Activated CD4-positive, alpha-beta T cell treated with anti-CD3 and anti-CD28 coated beads, Interleukin-2, amount 50 U/mL, for 24 hours (primary cell): ENCODE measurements at regions not wholly inside any gene's neighbourhood (a gene's known extent, or its start where the extent isn't known, plus 50 kb on each side); places are given as distances from the start of the nearest gene placed in this dataset.

ENCODE experiments used
- DNase-seq, 2 donors: peaks; one replicate each; pipeline ENCODE4 v3.0.0-alpha.2; 2020; ENCODE audit warnings: low read depth in 1 of 2, low spot score in 1 of 2

DNA sequence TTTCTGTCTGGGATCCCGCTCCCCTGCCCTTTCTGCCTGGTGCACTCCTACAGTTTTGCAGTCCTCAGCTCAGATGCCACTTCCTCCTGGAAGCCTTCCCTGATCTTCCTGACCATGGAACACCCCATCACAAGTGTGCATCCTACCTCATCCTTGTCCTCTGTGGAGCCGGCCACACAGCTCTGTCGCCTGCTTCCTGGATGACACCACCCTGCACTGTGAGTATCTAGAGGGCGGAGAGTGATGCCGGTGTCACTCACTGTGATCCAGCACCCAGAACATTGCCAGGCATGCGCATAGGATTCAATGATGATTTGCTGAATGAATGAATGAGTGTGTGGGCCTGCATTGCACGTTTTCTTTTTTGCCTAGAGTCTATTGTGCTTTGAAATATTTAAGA is 529.9 kb downstream of the TCERG1L start:
- no peak for DNase-seq

DNA sequence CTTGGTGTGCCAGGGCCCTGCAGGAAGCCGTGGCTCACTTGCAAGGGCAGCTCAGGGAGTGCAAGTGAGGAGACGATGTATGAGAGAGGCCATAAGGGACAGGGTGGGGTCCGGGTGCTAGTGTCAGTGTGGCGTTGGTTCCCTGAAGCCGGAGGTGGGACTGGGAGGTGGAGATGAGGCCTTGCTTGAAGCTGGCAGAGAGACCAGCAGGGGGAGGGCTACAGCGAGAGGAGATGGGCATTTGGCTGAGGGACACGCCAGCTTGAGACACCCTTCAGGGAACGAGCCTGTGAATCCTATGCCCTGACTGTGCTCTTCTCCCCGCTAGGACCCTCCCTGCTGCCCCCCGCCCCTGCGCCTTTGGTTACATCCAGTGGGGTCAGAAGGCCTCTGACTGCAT is 529.1 kb downstream of the TCERG1L start:
- no peak for DNase-seq

GRCh38 chr10:130784326-130784725 is 527.2 kb downstream of the TCERG1L start:
- no peak for DNase-seq

- no peak for DNase-seq
These were observed 525.1 kb downstream of the TCERG1L start for GRCh38 chr10:130786365-130786966.

GRCh38 chr10:130787243-130787642 is 524.3 kb downstream of the TCERG1L start:
- no peak for DNase-seq

GRCh38 chr10:130787821-130788220 is 523.7 kb downstream of the TCERG1L start:
- no peak for DNase-seq

DNA sequence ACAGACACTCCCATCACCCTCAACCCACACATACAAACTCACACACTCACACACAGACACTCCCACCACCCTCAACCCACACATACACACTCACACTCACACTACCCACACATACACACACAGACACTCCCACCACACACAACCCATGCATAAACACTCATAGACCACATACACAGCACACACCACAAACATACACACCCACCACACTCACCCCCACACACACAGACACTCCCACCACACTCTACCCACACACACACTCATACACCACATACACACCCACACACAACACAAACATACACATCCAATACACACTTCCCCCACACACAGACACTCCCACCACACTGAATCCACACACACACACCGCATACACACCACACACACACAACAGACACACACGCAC is 521.2 kb downstream of the TCERG1L start:
- no peak for DNase-seq

GRCh38 chr10:130792096-130792845 is 519.2 kb downstream of the TCERG1L start:
- DNase-seq: no peak

GRCh38 chr10:130795819-130796218 is 515.7 kb downstream of the TCERG1L start:
- no peak for DNase-seq

DNA sequence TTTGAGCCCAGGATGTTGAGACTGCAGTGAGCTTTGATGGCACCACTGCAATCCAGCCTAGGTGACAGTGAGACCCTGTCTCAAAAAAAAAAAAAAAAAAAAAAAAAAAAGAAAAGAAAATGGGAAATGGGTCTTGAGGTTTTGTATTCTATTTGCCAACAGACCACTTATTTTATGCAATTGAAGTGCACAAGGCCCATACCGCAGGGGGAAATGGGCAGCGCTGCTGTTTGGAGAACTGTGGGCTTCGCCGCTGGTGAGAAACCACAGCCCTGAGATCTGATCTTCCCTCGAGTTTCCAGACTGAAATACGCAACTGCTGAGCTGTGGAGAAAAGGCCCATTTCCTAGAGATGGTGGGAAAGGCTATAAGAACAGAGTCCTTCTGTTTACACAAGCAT is 512.0 kb downstream of the TCERG1L start:
- no peak for DNase-seq

- no peak for DNase-seq
These were observed 511.2 kb downstream of the TCERG1L start for GRCh38 chr10:130800281-130800680.

DNA sequence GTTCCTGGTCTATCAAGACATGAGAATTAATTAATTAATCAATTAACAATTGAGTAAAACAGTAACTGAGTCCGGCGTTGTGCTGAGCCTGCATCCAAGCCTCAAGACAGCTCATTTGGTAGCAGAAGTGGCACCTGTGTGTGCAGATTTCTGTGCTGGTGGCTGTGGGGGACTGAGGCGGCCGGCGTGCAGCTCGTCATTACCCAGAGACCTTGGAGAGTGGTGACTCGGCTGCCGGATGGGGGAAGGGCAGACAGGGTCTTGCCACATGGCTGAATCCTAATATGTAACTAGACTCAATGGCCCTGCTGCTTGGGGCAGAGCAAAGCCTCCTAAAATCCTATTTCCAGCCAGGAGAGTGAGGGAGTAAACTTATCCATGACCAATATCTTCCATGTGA is 510.2 kb downstream of the TCERG1L start:
- DNase-seq: no peak

- no peak for DNase-seq
These were observed 509.7 kb downstream of the TCERG1L start for GRCh38 chr10:130801784-130802183.

GRCh38 chr10:130802301-130802700 is 509.2 kb downstream of the TCERG1L start:
- no peak for DNase-seq

GRCh38 chr10:130804281-130804680 is 507.2 kb downstream of the TCERG1L start:
- no peak for DNase-seq

GRCh38 chr10:130804778-130805634 is 506.5 kb downstream of the TCERG1L start:
- DNase-seq: no peak

DNA sequence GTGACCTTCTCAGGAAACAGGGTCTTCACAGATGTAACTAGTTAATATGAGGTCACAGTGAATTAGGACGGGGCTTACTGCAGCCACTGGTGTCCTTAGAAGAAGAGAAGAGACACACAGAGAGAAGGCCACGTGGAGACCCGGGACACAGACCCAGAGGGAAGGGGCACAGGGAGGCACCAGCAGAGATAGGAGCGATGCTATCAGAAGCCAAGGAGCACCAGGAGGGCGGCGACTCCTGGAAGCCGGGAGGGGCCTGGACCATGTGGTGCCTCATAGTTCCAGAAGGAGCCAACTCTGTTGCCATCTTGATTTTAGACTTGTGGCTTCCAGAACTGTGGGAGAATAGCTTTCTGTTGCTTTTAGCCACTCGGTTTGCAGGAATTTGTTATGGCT is 505.9 kb downstream of the TCERG1L start:
- DNase-seq: no peak

GRCh38 chr10:130806426-130806825 is 505.1 kb downstream of the TCERG1L start:
- no peak for DNase-seq

DNA sequence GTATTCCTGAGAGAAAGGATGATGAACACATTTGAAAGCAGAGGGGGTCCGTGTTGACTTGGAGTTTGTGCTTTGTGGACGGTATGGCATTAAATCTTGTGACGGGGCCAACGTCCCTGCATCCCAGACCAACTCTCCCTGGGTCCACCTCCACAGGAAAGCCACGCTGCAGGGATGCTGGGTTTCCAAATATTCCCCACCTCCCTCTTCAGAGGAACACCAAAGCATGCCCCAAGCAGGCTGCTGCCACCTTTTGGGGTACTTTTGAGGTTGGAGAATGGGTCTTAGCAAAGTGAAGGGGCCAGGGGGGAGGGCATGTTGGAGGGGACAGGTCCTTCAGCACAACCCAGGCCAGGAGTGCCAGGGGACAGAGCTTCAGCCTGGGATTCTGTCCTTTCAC is 504.4 kb downstream of the TCERG1L start:
- no peak for DNase-seq

- DNase-seq: no peak
These were observed 503.8 kb downstream of the TCERG1L start for GRCh38 chr10:130807721-130808120.

GRCh38 chr10:130808243-130808642 is 503.3 kb downstream of the TCERG1L start:
- DNase-seq: no peak

DNA sequence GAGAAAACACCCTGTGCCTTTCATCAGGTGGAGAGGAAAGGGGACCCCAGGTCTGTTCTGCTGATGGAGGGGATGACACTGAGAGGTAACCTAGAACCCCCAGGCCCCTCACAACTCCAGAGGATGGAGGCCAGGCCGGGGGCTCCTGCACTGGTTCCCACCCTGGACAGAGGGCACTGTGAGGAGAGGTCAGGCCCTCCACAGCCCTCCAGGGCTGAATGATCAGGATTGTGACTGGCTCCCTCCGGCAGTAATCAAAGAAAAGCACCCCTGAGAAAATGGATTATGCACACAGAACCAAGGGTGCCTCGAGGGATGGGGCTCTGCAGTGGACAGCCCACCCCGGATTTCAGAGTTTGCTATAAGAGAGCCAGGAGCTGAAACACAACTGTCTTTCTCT is 502.8 kb downstream of the TCERG1L start:
- no peak for DNase-seq
